BLaER1 treated with 17β-estradiol and CSF1 and Interleukin-3, amounts not matched to agents 10 nM and 100 nM (cell line): ENCODE measurements at regions not wholly inside any gene's neighbourhood (a gene's known extent, or its start where the extent isn't known, plus 50 kb on each side); places are given as distances from the start of the nearest gene placed in this dataset.

Source experiments
- H3K27ac ChIP-seq, 11 experiments: shearing (Covaris generic); formaldehyde crosslinking; 2 replicates each; pipeline ENCODE4 v1.8.1; 2022
- H3K27me3 ChIP-seq, 11 experiments: shearing (Covaris generic); formaldehyde crosslinking; 2 replicates each; pipeline ENCODE4 v1.8.1; 2022
- H3K36me3 ChIP-seq, 11 experiments: shearing (Covaris generic); formaldehyde crosslinking; 2 replicates each; pipeline ENCODE4 v1.8.1; 2022
- H3K4me1 ChIP-seq, 10 experiments: shearing (Covaris generic); formaldehyde crosslinking; 2 replicates each; pipeline ENCODE4 v1.8.1; 2022
- H3K4me2 ChIP-seq, 11 experiments: shearing (Covaris generic); formaldehyde crosslinking; 2 replicates each; pipeline ENCODE4 v1.8.1; 2022
- H3K4me3 ChIP-seq, 10 experiments: shearing (Covaris generic); formaldehyde crosslinking; 2 replicates each; pipeline ENCODE4 v1.8.1; 2022
- H3K9ac ChIP-seq, 11 experiments: shearing (Covaris generic); formaldehyde crosslinking; 2 replicates each; pipeline ENCODE4 v1.8.1; 2022
- H3K9me3 ChIP-seq, 11 experiments: shearing (Covaris generic); formaldehyde crosslinking; replicated peaks in 1 of 11; 2 replicates each; pipeline ENCODE4 v1.8.1; 2022
- H4K20me1 ChIP-seq, 11 experiments: shearing (Covaris generic); formaldehyde crosslinking; 2 replicates each; pipeline ENCODE4 v1.8.1; 2022
- Cebpa-rat ChIP-seq, 11 experiments: shearing (Covaris generic); IDR thresholded peaks; 2 replicates each; pipeline ENCODE4 v1.8.1; 2022

- Histone ChIP-seq H3K27me3 (no peaks in the 10 kb centered on the region), H4K20me1 (no peaks in the 10 kb centered on the region), H3K9me3 (peaks cover 0 to 25% (median 4%) of the 10 kb centered on the region in 11 experiments; a peak in 8 of 22 replicates), H3K4me3 (no peak overlapping the region), H3K9ac (no peak overlapping the region), H3K4me2 (no peak overlapping the region), H3K36me3 (no peaks in the 10 kb centered on the region), H3K4me1 (peaks cover 14 to 25% (median 23%) of the 10 kb centered on the region in 10 experiments; a peak in 19 of 20 replicates), H3K27ac (no peak overlapping the region)
- no peak for TF ChIP-seq Cebpa-rat (IDR thresholded peaks at IDR 0.05)
Observed at GRCh38 chr16:73265935-73266334, 218.0 kb upstream of the ZFHX3 start.

- no peak overlapping the region for H3K4me2 ChIP-seq
- H3K36me3 ChIP-seq: no peaks in the 10 kb centered on the region
- H3K27me3 ChIP-seq: no peaks in the 10 kb centered on the region
- peaks cover 0 to 25% (median 4%) of the 10 kb centered on the region in 11 experiments; a peak in 8 of 22 replicates for H3K9me3 ChIP-seq
- H3K27ac ChIP-seq: no peak overlapping the region
- TF ChIP-seq Cebpa-rat (IDR thresholded peaks at IDR 0.05): no peak
- H4K20me1 ChIP-seq: no peaks in the 10 kb centered on the region
- no peak overlapping the region for H3K4me3 ChIP-seq
- peaks cover 7 to 19% (median 17%) of the 10 kb centered on the region in 10 experiments; a peak in 19 of 20 replicates for H3K4me1 ChIP-seq
- H3K9ac ChIP-seq: no peak overlapping the region
Observed at GRCh38 chr16:73265124-73265837, 217.4 kb upstream of the ZFHX3 start.

- TF ChIP-seq Cebpa-rat (IDR thresholded peaks at IDR 0.05): no peak
- peaks cover 0 to 14% (median 5%) of the 10 kb centered on the region in 10 experiments; a peak in 14 of 20 replicates for H3K4me1 ChIP-seq
- H4K20me1 ChIP-seq: no peaks in the 10 kb centered on the region
- H3K9ac ChIP-seq: no peak overlapping the region
- no peak overlapping the region for H3K27ac ChIP-seq
- no peaks in the 10 kb centered on the region for H3K27me3 ChIP-seq
- no peaks in the 10 kb centered on the region for H3K36me3 ChIP-seq
- peaks cover 0 to 25% (median 4%) of the 10 kb centered on the region in 11 experiments; a peak in 8 of 22 replicates for H3K9me3 ChIP-seq
- H3K4me2 ChIP-seq: no peak overlapping the region
- H3K4me3 ChIP-seq: no peak overlapping the region
Observed at GRCh38 chr16:73262931-73263330, 215.0 kb upstream of the ZFHX3 start.

DNA sequence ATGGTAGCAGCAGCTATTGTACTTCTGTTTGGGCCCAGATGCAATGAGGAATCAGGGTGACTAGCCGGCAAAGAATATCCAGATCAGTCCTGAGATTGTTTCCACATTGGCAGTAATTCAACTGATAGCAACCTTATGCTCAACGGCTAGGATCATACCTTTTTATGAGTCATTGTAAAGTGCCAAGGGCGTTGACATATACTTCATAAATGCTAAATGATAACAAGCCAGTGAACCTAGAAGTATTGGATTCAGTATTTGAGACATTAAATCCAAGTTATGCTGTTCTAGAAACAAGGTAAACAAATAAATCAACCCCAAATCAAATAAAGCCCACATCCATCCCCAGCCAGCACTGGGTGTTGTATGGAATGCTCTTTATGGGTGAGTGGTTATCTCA is 207.1 kb upstream of the ZFHX3 start:
- Histone ChIP-seq H3K27ac (no peak overlapping the region), H3K27me3 (no peaks in the 10 kb centered on the region), H3K4me2 (no peak overlapping the region), H3K36me3 (no peaks in the 10 kb centered on the region), H3K9me3 (peaks cover 0 to 1% (median 0%) of the 10 kb centered on the region in 11 experiments; a peak in 2 of 22 replicates), H4K20me1 (no peaks in the 10 kb centered on the region), H3K4me3 (no peak overlapping the region), H3K4me1 (peaks cover 0 to 8% (median 0%) of the 10 kb centered on the region in 10 experiments; a peak in 6 of 20 replicates), H3K9ac (no peak overlapping the region)
- no peak for TF ChIP-seq Cebpa-rat (IDR thresholded peaks at IDR 0.05)

- H3K36me3 ChIP-seq: no peaks in the 10 kb centered on the region
- no peak overlapping the region for H3K9ac ChIP-seq
- TF ChIP-seq Cebpa-rat (IDR thresholded peaks at IDR 0.05): no peak
- no peak overlapping the region for H3K4me3 ChIP-seq
- H3K4me2 ChIP-seq: no peak overlapping the region
- H3K9me3 ChIP-seq: peaks cover 0 to 4% (median 0%) of the 10 kb centered on the region in 11 experiments; a peak in 4 of 22 replicates
- peaks cover 0 to 5% (median 0%) of the 10 kb centered on the region in 10 experiments; a peak in 6 of 20 replicates for H3K4me1 ChIP-seq
- H3K27ac ChIP-seq: no peak overlapping the region
- H3K27me3 ChIP-seq: no peaks in the 10 kb centered on the region
- H4K20me1 ChIP-seq: no peaks in the 10 kb centered on the region
Observed at GRCh38 chr16:73253922-73254480, 206.1 kb upstream of the ZFHX3 start.

DNA sequence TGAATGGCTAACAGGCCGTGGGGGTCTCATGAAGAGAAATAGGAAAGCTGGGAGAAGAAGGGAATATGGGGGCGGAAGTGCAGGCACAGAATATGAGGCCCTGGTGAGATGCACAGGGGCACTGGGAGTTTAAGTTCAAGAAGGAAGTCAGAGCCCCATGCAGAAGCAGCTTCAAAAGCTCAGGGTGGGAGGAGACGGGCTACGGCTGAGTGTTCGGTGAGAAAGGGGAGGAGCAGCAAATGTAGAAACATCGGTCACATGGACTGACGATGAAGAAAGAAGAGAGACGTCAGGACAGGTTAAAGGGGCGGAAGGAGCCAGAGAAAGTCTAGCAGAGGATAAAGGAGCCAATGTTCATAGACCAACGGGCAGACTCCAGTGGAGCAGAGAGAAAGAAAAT is 204.5 kb upstream of the ZFHX3 start:
- H3K4me1 ChIP-seq: no peaks in the 10 kb centered on the region
- H3K27ac ChIP-seq: no peak overlapping the region
- H3K27me3 ChIP-seq: no peaks in the 10 kb centered on the region
- H3K9ac ChIP-seq: no peak overlapping the region
- H4K20me1 ChIP-seq: no peaks in the 10 kb centered on the region
- H3K4me3 ChIP-seq: no peak overlapping the region
- TF ChIP-seq Cebpa-rat (IDR thresholded peaks at IDR 0.05): no peak
- no peaks in the 10 kb centered on the region for H3K36me3 ChIP-seq
- H3K9me3 ChIP-seq: peaks cover 0 to 4% (median 0%) of the 10 kb centered on the region in 11 experiments; a peak in 4 of 22 replicates
- no peak overlapping the region for H3K4me2 ChIP-seq

DNA sequence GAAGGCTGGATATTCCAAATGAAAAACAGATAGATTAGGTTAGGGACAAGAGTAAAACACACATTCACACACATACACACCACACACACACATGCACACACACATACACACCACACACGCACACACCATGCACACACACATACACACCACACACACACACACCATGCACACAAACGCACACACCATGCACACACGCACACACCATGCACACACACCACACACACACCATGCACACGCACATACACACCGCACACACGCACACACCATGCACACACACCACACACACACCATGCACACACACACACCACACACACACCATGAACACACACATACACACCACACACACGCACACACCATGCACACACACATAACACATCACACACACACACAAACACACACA is 203.7 kb upstream of the ZFHX3 start:
- H3K9ac ChIP-seq: no peak overlapping the region

GRCh38 chr16:73248316-73248715 is 200.4 kb upstream of the ZFHX3 start:
- H3K4me3 ChIP-seq: no peak overlapping the region
- H4K20me1 ChIP-seq: no peaks in the 10 kb centered on the region
- H3K9ac ChIP-seq: no peak overlapping the region
- no peak overlapping the region for H3K4me2 ChIP-seq
- no peak overlapping the region for H3K27ac ChIP-seq
- peaks cover 0 to 4% (median 0%) of the 10 kb centered on the region in 11 experiments; a peak in 4 of 22 replicates for H3K9me3 ChIP-seq
- H3K4me1 ChIP-seq: no peaks in the 10 kb centered on the region
- no peak for TF ChIP-seq Cebpa-rat (IDR thresholded peaks at IDR 0.05)
- H3K27me3 ChIP-seq: no peaks in the 10 kb centered on the region
- no peaks in the 10 kb centered on the region for H3K36me3 ChIP-seq

More for the DNA sequence above, 203.7 kb upstream of the ZFHX3 start:
- no peaks in the 10 kb centered on the region for H3K27me3 ChIP-seq
- no peak overlapping the region for H3K4me2 ChIP-seq
- no peaks in the 10 kb centered on the region for H3K36me3 ChIP-seq
- H3K9me3 ChIP-seq: peaks cover 0 to 4% (median 0%) of the 10 kb centered on the region in 11 experiments; a peak in 4 of 22 replicates
- H3K27ac ChIP-seq: no peak overlapping the region
- no peaks in the 10 kb centered on the region for H3K4me1 ChIP-seq
- no peak for TF ChIP-seq Cebpa-rat (IDR thresholded peaks at IDR 0.05)
- H4K20me1 ChIP-seq: no peaks in the 10 kb centered on the region
- H3K4me3 ChIP-seq: no peak overlapping the region

GRCh38 chr16:73240920-73241319 is 193.0 kb upstream of the ZFHX3 start:
- Histone ChIP-seq H4K20me1 (no peaks in the 10 kb centered on the region), H3K4me3 (no peak overlapping the region), H3K9me3 (peaks cover 0 to 4% (median 0%) of the 10 kb centered on the region in 11 experiments; a peak in 1 of 22 replicates), H3K27ac (no peak overlapping the region), H3K27me3 (no peaks in the 10 kb centered on the region), H3K4me2 (no peak overlapping the region), H3K9ac (no peak overlapping the region), H3K4me1 (peaks cover 0 to 16% (median 2%) of the 10 kb centered on the region in 10 experiments; a peak in 9 of 20 replicates), H3K36me3 (no peaks in the 10 kb centered on the region)
- no peak for TF ChIP-seq Cebpa-rat (IDR thresholded peaks at IDR 0.05)
